COLO668 (cell line): ENCODE measurements at regions not wholly inside any gene's neighbourhood (a gene's known extent, or its start where the extent isn't known, plus 50 kb on each side); places are given as distances from the start of the nearest gene placed in this dataset.

ENCODE experiments used
- DNase-seq: peaks from one replicate; lab custom pipeline; 2025; ENCODE audit not compliant: unreplicated experiment; lab: John Stamatoyannopoulos, UW

- no peak for DNase-seq
Observed at GRCh38 chr17:53193044-53193443, 629.7 kb upstream of the KIF2B start.

- no peak for DNase-seq
Observed at GRCh38 chr17:53191878-53192277, 630.8 kb upstream of the KIF2B start.

GRCh38 chr17:53186001-53186400, 636.7 kb upstream of the KIF2B start:
- no peak for DNase-seq

- no peak for DNase-seq
Observed at GRCh38 chr17:53176629-53177028, 646.1 kb upstream of the KIF2B start.

- DNase-seq, result no peak
Observed at GRCh38 chr17:53168413-53168812, 654.3 kb upstream of the KIF2B start.

GRCh38 chr17:53166731-53167130, 656.0 kb upstream of the KIF2B start:
- DNase-seq, result no peak

GRCh38 chr17:53150101-53150698, 672.5 kb upstream of the KIF2B start:
- no peak for DNase-seq

- DNase-seq, result no peak
Observed at GRCh38 chr17:53149316-53149715, 673.4 kb upstream of the KIF2B start.

GRCh38 chr17:53148058-53148457, 674.7 kb upstream of the KIF2B start:
- DNase-seq, result no peak

GRCh38 chr17:53142890-53143289, 679.8 kb upstream of the KIF2B start:
- no peak for DNase-seq

GRCh38 chr17:53141731-53142130, 681.0 kb upstream of the KIF2B start:
- no peak for DNase-seq

GRCh38 chr17:53141280-53141679, 681.4 kb upstream of the KIF2B start:
- DNase-seq, result no peak

- DNase-seq, result no peak
Observed at GRCh38 chr17:53137869-53138268, 684.9 kb upstream of the KIF2B start.

- no peak for DNase-seq
Observed at GRCh38 chr17:53135969-53136368, 686.8 kb upstream of the KIF2B start.

GRCh38 chr17:53134548-53134947, 688.2 kb upstream of the KIF2B start:
- DNase-seq, result no peak

- no peak for DNase-seq
Observed at GRCh38 chr17:53133876-53134275, 688.9 kb upstream of the KIF2B start.

- no peak for DNase-seq
Observed at GRCh38 chr17:53129863-53130262, 692.9 kb upstream of the KIF2B start.

GRCh38 chr17:53127331-53127730, 695.4 kb upstream of the KIF2B start:
- no peak for DNase-seq

- DNase-seq, result no peak
Observed at GRCh38 chr17:53122966-53123365, 699.8 kb upstream of the KIF2B start.

GRCh38 chr17:53119773-53120172, 703.0 kb upstream of the KIF2B start:
- no peak for DNase-seq

- no peak for DNase-seq
Observed at GRCh38 chr17:53118948-53119347, 703.8 kb upstream of the KIF2B start.

- no peak for DNase-seq
Observed at GRCh38 chr17:53106886-53107285, 715.8 kb upstream of the KIF2B start.

GRCh38 chr17:53101706-53102105, 721.0 kb upstream of the KIF2B start:
- no peak for DNase-seq

GRCh38 chr17:53100126-53100525, 722.6 kb upstream of the KIF2B start:
- DNase-seq, result no peak
